Lower lobe of right lung (tissue), 2 donors: ENCODE measurements at regions not wholly inside any gene's neighbourhood (a gene's known extent, or its start where the extent isn't known, plus 50 kb on each side); places are given as distances from the start of the nearest gene placed in this dataset.

Source experiments
- ATAC-seq, 2 donors: fragments of 200-7000 bp; cut with Tn5 transposase; one replicate each; pipeline ENCODE4 v1.9.1; 2020 to 2022; ENCODE audit warnings: mild to moderate bottlenecking in 2 of 2, moderate library complexity in 2 of 2
- DNase-seq: peaks from one replicate; pipeline ENCODE4 v3.0.0-alpha.2; 2020
- H3K27ac ChIP-seq: fragments of 200-600 bp; one replicate; pipeline ENCODE4 v1.8.0; 2022
- H3K27me3 ChIP-seq: fragments of 200-600 bp; one replicate; pipeline ENCODE4 v1.8.0; 2022; ENCODE audit warnings: low read depth
- H3K36me3 ChIP-seq: fragments of 200-600 bp; one replicate; pipeline ENCODE4 v1.8.0; 2022; ENCODE audit warnings: mild to moderate bottlenecking
- H3K4me1 ChIP-seq: fragments of 200-600 bp; one replicate; pipeline ENCODE4 v1.8.0; 2022
- H3K4me3 ChIP-seq: fragments of 200-600 bp; one replicate; pipeline ENCODE4 v1.8.0; 2022; ENCODE audit warnings: mild to moderate bottlenecking
- H3K9me3 ChIP-seq: fragments of 200-600 bp; one replicate; pipeline ENCODE4 v1.8.0; 2022
- intact Hi-C: fragments of 100-400 bp; cut with DNase I; formaldehyde crosslinking; loops from one replicate; pipeline ENCODE4 v1.11.0; 2022
- TF ChIP-seq, protein P1 (sequence below): fragments of 200-600 bp; IDR thresholded peaks from one replicate; pipeline ENCODE4 v1.8.0; 2022; ENCODE audit warnings: antibody characterized with exemption, mild to moderate bottlenecking
- donor health status: DM: no; HTN: yes; CAD: no; lungs with severe emphysema.

DNA sequence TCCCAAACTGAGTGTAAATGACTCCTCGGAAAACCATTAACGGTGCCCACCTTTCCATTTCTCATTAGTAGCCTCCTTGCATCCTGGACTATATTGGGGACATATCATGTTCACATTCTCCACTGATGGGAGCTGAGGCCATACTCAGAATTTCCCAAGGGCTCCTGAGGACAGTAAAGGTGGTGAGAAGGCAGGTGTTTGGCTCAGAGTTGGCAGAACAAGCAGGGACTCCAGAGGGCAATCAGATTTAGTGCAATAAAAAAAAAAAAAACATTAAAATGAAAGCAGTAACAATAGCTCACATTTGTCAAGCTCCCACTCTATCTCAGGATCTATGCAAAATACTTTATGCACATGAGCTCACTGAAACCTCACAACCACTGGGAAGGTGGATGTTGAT lies 401.4 kb downstream of the MAFB start:
- intact Hi-C loops = no loop called here
- H3K27ac ChIP-seq = no peak overlapping the region

DNA sequence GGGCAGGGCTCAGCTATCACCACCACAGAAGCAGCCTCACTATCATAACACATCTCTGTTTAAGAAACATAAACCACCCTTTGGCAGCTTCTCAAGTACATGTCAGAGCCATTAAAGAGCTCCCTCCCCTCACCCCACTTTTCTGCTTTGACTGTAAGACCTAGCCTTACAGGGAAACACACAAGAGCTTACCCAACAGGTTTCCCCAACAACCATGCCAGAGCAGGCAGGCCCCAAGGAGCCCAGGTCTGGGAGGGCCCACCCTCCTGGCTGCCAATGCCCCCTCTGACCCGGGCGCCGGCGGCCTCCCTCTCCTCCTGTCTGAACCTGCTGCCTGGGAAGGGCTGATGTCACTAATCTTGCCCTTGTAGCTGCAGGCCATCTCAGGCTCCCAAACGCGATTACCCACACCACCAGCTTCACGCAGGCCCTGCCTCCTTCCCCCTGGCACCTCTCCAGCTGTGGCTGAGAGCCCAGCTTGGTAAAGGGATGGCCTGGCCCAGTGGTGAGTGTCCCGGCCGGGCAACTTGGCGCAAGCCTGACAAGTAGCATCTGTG lies 402.0 kb downstream of the MAFB start:
- peak; percentile 59 to 74 for ATAC-seq

More for the DNA sequence above, 401.4 kb downstream of the MAFB start:
- TF ChIP-seq, protein P1, sequence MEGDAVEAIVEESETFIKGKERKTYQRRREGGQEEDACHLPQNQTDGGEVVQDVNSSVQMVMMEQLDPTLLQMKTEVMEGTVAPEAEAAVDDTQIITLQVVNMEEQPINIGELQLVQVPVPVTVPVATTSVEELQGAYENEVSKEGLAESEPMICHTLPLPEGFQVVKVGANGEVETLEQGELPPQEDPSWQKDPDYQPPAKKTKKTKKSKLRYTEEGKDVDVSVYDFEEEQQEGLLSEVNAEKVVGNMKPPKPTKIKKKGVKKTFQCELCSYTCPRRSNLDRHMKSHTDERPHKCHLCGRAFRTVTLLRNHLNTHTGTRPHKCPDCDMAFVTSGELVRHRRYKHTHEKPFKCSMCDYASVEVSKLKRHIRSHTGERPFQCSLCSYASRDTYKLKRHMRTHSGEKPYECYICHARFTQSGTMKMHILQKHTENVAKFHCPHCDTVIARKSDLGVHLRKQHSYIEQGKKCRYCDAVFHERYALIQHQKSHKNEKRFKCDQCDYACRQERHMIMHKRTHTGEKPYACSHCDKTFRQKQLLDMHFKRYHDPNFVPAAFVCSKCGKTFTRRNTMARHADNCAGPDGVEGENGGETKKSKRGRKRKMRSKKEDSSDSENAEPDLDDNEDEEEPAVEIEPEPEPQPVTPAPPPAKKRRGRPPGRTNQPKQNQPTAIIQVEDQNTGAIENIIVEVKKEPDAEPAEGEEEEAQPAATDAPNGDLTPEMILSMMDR = no peak
- Histone ChIP-seq H3K9me3 (no peaks in the 10 kb centered on the region), H3K36me3 (no peaks in the 10 kb centered on the region), H3K4me1 (peaks cover 10% of the 10 kb centered on the region), H3K4me3 (no peak overlapping the region), H3K27me3 (no peaks in the 10 kb centered on the region)
- DNase-seq (no peak), ATAC-seq (no peak)

DNA sequence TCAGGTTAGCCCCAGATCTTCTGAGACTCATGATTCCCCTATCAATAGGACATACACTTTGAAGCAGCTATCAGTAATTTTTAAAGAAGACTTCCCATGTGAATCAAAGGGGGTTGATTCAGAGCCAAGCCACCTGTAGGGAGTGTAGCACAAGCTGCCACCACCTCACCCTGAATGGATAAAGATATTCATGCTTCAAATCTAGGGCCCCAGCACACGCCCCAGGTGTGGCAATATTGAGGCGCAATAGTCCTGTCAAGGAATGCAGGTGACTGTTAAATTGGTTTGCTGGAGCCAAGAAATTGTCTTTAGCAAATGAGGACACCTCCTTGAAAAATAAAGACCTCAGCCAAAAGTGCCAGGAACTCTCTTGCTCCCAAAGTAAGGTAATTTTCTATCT lies 404.4 kb downstream of the MAFB start:
- TF ChIP-seq, protein P1 = no peak
- intact Hi-C loops = no loop called here
- no peak for ATAC-seq
- Histone ChIP-seq H3K4me1 (peaks cover 16% of the 10 kb centered on the region), H3K4me3 (no peak overlapping the region), H3K36me3 (no peaks in the 10 kb centered on the region), H3K9me3 (no peaks in the 10 kb centered on the region), H3K27ac (no peak overlapping the region), H3K27me3 (no peaks in the 10 kb centered on the region)
- no peak for DNase-seq

More for the DNA sequence above, 402.0 kb downstream of the MAFB start:
- TF ChIP-seq, protein P1 = no peak
- H3K4me1 ChIP-seq = peaks cover 10% of the 10 kb centered on the region
- H3K27ac ChIP-seq = no peak overlapping the region
- no peak overlapping the region for H3K4me3 ChIP-seq
- no peaks in the 10 kb centered on the region for H3K9me3 ChIP-seq
- H3K27me3 ChIP-seq = no peaks in the 10 kb centered on the region
- intact Hi-C loops = no loop called here
- peak; percentile 74 for DNase-seq
- no peaks in the 10 kb centered on the region for H3K36me3 ChIP-seq

GRCh38 chr20:40283689-40284088 lies 405.3 kb downstream of the MAFB start:
- Histone ChIP-seq H3K27ac (no peak overlapping the region), H3K36me3 (no peaks in the 10 kb centered on the region), H3K9me3 (no peaks in the 10 kb centered on the region), H3K27me3 (no peaks in the 10 kb centered on the region), H3K4me1 (peaks cover 22% of the 10 kb centered on the region), H3K4me3 (no peak overlapping the region)
- DNase-seq (no peak), ATAC-seq (no peak)
- intact Hi-C loops = no loop called here
- TF ChIP-seq, protein P1 = no peak

- Histone ChIP-seq H3K4me3 (no peak overlapping the region), H3K36me3 (no peaks in the 10 kb centered on the region), H3K9me3 (no peaks in the 10 kb centered on the region), H3K27me3 (no peaks in the 10 kb centered on the region), H3K4me1 (peaks cover 26% of the 10 kb centered on the region), H3K27ac (no peak overlapping the region)
- DNase-seq = no peak
- intact Hi-C loops = no loop called here
- TF ChIP-seq, protein P1 = no peak
- ATAC-seq = no peak
Observed at GRCh38 chr20:40282941-40283340, 406.1 kb downstream of the MAFB start.
